Endometrium (tissue), 2 donors: ENCODE measurements at regions not wholly inside any gene's neighbourhood (a gene's known extent, or its start where the extent isn't known, plus 50 kb on each side); places are given as distances from the start of the nearest gene placed in this dataset.

Experiments used
- FAIRE-seq: peaks from 2 replicates; lab custom pipeline; 2012; peaks lifted over from hg19 to GRCh38; lab: Jason Lieb, UNC
- donor health status: control.
- donor health status: control.

DNA sequence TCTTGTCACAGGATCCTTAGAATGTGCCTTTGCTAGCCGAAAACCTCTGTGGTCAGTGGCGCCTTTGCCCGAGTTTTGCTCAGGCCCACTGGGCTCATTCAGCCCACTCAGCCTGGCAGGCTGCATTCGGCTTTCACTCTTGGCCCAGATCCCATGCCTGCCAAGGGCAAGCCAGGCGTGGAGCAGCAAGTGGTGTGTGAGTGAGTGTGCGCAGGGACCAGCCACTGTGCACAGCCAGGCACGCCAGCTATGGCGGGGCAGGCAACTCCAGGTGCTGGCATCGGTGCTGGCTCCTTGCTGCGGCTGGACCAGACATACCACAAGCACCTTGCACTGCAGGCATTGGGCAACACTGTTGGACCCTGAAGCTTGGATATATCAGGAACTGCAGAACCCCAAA is 1145.1 kb upstream of the NCAM2 start:
- no peak for FAIRE-seq

DNA sequence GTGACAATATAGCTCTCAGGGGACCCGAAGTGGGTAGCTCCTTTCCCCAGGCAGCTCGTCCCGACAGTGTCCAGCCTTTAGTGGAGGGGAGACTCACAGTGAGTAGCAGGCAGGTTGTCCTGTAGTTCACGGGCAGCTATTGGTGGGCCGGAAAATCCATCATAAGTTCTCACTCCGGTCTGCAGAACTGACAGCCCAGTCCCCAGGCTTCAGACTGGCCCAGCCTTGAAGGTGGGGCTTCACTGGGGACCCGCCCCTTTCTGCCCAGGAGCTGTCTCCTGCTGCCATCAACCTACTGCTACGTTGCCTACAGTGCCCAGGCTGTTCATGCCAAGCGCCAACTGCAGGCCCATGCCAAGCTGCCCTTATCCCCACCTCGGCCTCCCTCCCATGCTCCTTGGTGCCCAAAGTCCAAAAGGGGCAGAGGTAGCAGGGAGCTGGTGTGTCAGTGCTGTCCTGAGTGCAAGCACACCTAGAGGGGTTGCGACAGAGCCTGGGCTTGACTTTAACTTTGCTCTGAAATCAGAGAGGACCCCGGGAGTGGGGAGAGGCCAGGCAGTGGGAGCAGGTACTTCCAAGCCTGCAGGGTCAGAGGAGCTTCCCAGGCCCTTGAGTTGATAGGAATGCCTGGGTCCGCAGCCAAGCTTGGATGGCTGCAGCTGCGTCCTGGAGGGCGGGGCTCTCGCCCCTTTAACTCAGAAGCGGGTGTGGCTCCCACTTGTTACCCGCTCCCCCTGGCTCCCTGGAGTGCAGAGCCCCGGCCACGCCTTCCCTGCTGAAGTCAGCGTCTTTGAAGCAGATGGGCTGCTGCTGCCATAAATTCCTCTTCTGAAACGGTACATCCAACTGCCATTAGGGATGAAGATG is 1144.3 kb upstream of the NCAM2 start:
- no peak for FAIRE-seq

DNA sequence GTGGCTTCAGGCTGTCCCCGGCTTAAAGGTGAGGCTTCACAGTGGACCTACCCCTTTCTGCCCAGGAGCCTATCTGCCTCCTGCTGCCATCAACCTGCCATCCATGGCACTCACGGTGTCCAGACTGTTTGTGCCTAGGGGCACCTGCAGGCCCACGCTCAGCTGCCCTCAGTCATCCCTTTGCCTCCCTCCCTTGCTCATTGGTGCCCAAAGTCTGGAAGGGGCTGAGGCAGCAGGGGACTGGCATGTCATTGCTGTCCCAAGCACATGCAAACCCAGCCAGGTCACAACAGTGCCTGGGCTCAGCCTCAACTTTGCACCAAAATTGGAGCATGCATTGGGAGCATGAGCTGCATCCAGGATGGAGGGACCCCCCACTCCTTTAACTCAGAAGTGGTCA is 1142.7 kb upstream of the NCAM2 start:
- no peak for FAIRE-seq

DNA sequence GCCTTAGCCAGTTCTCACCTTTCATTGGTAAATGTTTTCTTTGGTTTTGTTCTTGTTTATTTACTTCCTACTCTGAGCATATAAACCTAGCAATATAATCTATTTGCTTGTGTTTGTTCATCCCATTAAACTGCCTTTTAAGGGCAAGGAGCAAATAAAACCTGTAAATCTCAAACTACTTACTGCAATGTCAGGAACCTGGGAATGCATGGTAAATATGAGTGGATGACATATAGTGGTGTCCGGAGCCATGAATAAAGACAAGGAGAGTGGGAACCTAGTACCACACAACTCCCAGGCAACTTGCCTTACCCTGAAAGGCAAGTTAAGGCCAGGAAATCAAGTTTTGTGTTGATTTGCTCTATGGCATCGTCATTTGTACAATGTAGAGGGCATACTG is 1133.7 kb upstream of the NCAM2 start:
- no peak for FAIRE-seq

DNA sequence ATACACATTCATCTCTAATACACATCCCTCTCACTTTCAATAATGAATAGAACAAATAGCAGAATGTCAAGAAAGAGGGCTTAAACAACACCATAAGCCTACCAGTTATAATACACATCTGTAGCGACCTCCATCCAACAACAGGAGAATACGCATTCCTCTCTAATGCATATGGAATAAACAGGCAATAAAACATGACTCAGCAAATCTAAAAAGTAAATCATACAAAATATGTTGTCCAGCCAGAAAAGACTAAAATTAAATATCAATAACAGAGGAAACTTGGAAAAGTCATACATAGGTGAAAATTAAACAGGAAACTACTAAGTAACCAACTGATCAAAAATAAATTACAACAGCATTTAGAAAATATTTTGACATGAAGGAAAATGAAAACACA is 1127.5 kb upstream of the NCAM2 start:
- FAIRE-seq = no peak

DNA sequence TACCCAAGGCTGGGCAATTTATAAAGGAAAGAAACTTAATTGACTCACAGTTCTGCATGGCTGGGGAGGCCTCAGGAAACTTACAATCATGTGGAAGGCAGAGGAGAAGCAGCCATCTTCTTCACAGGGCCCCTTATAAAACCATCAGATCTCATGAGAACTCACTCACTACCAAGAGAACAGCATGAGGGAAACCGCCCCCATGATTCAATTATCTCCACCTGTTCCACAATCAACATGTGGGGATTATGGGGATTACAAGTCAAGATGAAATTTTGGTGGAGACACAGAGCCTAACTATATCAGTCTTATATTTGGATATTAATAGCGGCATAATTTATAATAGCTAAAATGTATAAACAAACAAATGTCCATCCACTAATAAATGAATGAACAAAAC is 1123.7 kb upstream of the NCAM2 start:
- FAIRE-seq = no peak

DNA sequence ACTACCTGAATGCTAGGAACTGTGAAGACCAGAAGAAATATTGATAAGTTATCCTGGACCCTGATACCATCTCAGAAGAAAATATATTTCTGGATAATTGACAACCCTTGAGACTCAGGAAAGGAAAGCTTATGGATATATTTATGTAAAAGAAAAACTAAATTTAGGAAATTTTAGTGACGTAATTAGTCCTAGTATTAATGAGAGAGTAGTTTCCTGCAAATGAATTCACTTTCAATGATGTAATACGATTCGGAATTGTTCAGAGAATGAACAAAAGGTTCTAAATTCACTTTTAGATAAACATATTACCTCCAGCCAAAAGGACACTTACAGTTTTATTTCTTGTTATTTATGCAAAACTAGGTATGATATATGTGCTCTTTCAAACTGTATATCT is 1120.1 kb upstream of the NCAM2 start:
- FAIRE-seq = no peak

DNA sequence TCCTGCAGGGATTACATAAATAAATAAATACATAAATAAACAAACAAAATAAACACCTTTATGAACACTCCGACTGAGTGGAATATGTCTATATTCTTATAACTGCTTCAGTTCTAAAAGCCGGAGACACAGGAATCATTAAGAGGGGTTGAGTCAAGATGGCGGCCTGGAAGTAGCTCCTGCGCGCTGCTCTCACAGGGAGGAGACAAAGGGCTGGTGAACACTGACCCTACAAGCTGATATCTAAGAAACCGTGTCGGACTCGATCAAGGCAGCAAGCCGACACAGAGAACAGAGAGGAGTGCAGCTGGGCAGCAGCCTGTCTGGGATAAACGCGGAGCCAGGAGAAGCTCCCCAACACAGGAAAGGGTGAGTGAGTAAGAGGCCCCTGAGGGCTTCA is 1098.6 kb upstream of the NCAM2 start:
- no peak for FAIRE-seq

DNA sequence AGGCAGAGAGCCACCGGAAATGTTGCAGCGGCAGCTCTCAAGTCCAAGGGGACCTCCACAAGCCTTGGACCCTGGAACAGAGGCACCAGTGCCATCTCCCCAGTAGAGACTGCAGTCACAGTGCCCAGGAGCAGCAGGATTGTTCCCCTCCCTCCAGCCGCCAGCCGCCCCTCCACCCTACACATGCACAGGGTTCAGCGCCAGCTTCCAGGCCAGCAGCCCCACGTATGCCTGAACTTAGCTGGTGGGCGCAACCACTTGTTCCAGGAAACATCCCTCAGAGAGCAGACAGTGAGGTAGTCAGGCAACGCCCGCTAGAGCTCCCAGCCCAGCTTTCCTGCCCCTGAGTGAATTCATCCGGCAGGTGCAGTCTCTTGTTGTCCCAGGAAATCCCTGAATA is 1098.1 kb upstream of the NCAM2 start:
- no peak for FAIRE-seq

DNA sequence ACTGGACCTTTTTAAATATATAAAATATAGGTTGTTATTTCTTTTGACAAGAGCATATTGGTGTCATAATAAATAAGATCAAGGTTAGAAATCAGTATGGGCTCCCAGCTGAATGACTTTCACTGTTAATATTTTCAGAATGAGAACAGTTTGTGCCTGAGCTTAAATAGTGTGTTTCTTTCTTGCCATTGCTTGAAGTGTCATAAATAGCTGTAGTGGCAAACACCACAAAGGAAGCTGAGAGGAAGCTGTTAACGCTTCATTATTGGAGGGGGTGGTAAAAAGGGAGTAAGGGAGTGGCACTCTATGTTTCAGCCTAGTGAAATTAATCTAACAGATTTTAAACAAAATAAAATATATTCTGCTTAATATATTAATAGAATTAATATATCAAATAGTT is 1089.8 kb upstream of the NCAM2 start:
- FAIRE-seq = no peak

DNA sequence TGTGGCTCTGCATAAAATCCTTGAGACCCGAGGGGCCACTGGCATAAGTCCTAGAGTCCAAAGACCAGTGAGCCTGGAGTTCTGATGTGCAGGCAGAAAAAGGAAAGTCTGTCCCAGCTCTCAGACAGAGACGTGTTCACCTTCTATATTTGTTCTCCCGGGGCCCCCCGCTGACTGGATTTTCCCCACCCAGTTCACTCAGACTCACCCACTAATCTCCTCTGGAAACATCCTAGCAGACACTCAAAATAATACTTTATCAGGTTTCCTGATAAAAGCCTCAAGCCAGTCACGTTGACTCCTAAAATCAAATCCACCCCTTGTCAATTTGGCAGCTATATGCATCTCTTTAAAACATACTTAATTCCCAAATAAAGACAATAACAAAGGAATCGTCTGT is 1084.2 kb upstream of the NCAM2 start:
- FAIRE-seq = no peak

DNA sequence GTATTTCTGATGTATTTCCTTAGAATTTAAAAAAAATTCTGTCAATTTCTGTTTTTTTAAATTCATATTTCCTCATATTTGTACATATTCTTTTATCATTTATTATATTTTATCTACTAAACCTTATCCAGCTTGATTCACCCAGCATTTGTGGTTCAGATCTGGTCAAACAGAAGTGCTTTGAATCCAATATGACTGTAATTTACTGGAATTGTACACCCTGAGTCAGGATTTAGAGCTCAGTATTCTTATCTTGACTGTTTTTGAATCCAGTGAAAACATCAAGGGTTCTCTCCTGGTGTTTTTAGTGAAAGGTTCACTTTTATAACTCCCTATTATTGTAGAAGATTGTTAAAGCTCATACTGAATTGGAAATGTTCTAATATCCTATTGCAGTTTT is 1077.0 kb upstream of the NCAM2 start:
- FAIRE-seq = no peak

DNA sequence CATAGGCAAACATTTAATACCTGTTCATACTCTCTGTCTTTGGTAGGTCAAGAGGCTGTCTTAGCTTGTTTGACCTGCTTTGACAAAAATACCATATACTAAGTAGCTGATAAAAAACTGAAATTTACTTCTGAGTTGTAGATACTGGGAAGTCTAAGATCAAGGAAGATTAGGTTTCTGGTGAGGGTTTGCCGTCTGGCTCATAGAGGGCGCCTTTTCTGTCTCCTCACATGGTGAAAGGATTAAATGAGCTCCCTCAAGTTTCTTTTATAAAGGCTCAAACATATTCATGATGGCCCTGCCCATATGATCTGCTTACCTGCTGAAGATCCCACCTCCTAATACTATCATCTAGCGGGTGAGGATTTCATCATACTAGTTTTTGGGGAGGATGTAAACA is 1076.1 kb upstream of the NCAM2 start:
- FAIRE-seq = no peak

DNA sequence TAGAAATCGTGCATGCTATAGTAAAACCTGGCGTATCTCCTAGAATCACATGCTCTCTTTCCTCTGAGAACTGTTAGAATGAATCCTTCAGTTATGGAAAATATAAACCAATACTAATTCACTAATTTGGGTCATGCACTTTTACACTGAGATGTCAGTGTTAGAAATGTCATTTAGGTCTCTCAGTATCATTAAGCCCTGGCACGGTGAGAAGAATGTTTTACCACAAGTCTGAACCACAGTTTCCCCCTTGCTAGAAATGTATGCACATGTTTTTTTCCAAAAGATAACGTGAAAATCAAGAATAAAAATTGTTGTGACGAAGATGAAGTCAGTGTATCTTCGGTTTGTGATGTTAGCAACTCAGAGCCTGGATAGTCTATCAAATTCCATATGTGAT is 1062.7 kb upstream of the NCAM2 start:
- no peak for FAIRE-seq

DNA sequence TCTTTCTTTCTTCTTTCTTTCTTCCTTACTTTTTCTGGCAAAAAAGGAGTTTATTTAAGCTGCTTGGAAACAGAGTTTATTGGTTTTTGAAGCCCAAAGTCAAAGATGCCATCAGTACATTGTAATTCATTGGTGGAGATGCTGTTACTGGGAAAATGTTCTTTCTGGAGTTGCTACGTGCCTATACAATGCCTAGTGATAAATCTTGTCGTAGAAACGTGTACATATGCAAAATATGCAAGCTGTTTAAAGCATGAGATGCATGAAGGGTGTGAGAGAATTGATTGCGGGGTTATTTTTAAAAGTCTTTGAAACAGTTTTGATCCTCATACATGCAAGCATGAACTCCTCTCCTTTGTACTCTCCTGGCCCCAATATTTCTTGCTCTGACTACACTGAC is 1060.6 kb upstream of the NCAM2 start:
- FAIRE-seq = no peak

DNA sequence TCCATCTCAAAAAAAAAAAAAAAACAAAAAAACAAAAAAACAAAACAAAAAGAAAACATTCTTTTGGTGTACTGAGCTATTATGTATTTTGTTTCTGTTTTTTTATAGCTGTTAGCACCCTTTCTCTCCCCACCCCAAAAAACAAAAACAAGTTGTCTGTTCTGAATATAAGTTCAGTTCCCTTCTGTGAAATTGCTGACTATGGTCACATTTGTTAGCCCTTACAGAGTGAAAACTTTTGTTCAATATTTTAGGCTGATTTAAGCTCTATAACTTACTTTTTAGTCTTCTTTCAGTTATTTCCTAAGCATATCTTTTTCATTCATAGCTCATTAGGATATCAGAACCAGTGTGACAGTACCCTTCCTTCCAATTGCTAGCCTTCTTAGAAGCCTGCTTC is 1056.6 kb upstream of the NCAM2 start:
- FAIRE-seq = no peak

DNA sequence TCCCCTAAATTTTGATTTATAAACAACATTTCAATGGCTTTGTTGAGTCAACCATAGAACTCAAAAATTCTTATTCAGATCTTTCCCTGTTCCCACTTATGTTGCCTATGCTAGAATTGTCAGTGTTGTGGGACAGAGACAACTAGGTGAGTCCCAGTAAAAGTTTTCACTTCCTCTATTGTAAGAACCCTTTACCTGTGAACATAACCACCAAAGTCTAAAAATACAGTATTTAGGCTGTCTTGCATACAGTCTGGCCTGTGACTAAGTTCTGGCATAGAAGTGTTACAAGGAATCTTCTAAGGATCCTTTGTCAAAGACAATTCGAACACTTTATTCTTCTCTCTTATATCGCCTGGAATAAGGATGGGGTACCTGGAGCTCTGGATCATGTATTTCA is 1047.9 kb upstream of the NCAM2 start:
- FAIRE-seq = no peak

DNA sequence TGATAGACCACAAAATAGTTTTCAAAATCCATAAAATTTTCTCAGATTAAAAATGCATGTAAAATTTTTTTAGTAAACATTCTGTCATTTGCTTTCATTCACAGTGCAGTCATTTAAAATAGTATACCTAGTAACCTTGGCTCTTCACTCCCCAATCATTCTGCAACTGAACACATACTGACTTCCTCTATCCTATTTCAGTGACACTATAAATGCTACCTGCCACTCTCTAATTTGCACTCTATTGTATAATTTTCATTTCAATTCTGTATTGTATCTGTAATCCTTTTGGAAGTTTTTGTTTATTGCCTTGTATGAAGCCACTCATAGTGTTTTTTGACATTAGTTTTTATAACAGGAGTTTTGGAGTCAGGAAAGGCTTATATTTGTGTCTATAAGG is 1029.1 kb upstream of the NCAM2 start:
- no peak for FAIRE-seq

DNA sequence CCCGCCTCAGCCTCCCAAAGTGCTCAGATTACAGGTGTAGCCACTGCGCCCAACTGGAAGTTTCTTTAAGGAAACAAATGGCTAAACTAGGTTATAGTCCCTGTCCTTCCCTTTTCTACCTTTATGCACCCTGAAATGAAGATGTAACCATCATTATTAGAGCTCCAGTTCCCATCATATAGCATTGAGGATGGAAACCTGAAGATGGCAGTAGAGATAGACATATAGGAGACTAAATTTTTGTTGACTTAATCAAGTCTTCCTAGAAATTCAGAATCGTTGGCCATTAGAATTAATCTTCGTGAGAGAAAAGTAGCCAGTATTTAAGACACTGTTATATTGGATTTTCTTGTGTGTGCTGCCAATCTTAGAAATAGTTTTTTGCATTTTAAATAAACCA is 1016.3 kb upstream of the NCAM2 start:
- no peak for FAIRE-seq

DNA sequence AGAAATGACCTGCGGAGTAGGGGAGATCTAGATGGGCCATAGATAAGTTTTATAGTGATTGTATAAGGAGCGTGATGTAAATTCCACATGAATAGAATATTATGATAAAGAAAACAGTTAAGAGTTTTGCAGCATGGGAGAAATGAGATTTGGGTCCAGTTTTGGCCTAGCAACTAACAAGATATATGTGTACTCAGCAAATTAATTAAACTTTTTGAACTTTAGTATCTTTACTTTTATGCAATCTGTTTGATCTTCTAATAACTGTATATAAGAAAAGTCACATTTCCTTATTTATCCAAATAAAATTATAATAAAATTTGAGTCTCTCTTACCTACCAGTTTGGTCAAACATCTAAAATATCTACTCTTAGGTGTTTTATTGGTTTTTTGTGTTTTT is 1011.8 kb upstream of the NCAM2 start:
- no peak for FAIRE-seq

DNA sequence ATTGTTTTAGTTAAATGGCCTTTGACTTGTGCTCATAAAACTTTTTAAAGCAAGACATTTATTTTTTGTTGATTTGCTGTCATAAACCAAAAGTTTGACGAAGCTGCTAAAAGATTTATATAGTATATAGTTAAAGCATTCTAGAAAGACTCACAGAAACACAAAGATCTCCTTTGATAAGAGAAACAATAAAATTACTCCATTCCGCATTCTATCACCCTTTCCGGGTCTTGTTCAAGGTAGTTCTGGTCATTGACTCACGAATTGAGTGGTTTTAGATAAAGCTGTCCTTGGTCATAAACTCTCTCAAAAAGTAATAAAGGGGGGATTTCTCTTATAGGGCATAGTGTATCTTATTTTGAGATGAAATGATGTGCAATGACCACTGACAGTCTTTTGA is 1010.5 kb upstream of the NCAM2 start:
- no peak for FAIRE-seq

DNA sequence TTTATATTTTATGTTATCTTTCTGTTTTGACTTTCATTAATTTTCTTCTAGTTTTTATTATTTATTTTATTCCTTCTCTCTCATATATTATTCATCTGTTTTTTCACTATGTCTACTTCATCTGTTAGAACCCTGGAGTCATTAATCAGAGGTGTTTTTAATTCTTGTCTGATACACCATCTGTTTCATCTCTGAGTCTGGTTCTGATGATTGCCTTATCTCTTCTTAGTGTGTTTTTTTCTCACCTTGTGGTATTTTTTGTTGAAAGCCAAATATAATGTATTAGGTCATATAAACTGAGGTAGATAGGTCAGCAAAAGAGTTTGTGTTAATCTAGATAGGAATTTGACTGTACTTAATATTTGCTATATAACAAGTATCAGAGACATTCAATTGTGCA is 1005.7 kb upstream of the NCAM2 start:
- no peak for FAIRE-seq

DNA sequence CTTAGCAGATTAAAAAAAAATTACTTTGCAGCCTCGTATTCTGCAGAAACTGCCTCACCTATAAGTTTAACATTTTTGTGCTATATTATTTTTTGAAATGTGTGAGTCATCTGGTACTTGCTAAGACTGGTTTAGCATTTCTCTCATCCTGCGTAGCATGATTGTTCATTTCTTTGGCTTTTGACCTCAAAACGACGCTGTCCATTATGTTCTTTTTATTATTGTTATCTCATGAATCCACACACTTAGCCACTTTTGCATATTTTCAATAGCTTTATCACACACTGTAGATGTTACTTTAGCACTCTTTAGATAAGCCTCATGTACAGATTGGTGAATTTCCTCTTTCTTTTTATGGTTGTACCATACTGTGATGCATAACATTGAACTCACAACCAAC is 1004.9 kb upstream of the NCAM2 start:
- no peak for FAIRE-seq

DNA sequence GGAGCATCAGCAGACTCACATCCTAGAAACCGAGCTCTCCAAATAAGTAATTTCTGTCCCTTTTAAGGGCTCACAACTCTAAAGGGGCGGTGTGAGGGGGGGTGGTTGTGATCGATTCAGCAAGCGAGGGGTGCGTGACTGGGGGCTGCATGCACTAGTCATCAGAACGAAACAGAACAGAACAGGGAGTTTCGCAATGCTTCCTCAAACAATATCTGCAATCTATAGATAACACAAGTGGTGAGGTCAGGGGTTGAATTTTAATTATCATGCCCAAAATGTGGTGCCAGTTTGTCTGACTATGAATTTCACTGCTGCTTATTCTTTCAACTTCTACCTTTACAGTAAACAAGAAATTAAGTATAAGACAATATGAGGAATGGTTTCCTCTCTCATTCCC is 1003.0 kb upstream of the NCAM2 start:
- no peak for FAIRE-seq

DNA sequence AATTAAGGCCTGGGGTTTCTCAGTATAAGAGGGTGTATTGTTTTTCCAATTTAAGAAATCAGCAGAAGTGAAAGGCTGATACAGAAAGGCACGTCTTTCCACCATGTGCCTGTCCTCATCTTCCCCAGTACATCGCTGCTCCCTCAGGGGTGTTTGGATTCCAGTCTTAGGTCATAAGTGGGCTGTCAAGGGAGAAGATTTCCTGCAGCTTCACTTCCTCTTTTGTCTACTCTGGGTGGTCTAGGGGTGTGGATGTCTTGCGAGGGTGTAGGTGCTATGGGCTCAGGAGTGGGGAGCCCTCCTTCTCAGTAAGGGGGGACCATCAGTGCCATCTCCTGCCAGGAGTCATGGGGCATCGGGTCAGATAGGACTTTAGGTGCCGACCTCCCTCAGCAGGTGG is 999.8 kb upstream of the NCAM2 start:
- no peak for FAIRE-seq
